Smooth muscle cell (in vitro differentiated cells): ENCODE measurements at regions not wholly inside any gene's neighbourhood (a gene's known extent, or its start where the extent isn't known, plus 50 kb on each side); places are given as distances from the start of the nearest gene placed in this dataset.

Source experiments
- DNase-seq: peaks from one replicate; lab custom pipeline; 2025; ENCODE audit not compliant: unreplicated experiment; lab: John Stamatoyannopoulos, UW
- H2AFZ ChIP-seq: fragments of 200-600 bp; sonication (generic); 2 replicates; pipeline ENCODE4 v1.6.0; 2016; ENCODE audit warnings: antibody characterized with exemption, low read depth, mild to moderate bottlenecking
- H3F3A ChIP-seq: fragments of 200-600 bp; sonication (generic); 2 replicates; pipeline ENCODE4 v1.6.0; 2017; ENCODE audit warnings: antibody characterized with exemption, low read depth
- H3K27ac ChIP-seq: fragments of 200-600 bp; sonication (generic); 2 replicates; pipeline ENCODE4 v1.5.1; 2016; ENCODE audit warnings: low read depth, mild to moderate bottlenecking
- H3K27me3 ChIP-seq: fragments of 200-600 bp; sonication (generic); 2 replicates; pipeline ENCODE4 v1.6.1; 2016; ENCODE audit warnings: low read depth, mild to moderate bottlenecking
- H3K36me3 ChIP-seq: fragments of 200-600 bp; sonication (generic); 2 replicates; pipeline ENCODE4 v1.5.1; 2016; ENCODE audit warnings: low read depth
- H3K4me1 ChIP-seq: fragments of 200-600 bp; sonication (generic); 2 replicates; pipeline ENCODE4 v1.5.1; 2016; ENCODE audit warnings: low read depth
- H3K4me2 ChIP-seq: fragments of 200-600 bp; sonication (generic); 2 replicates; pipeline ENCODE4 v1.6.0; 2016; ENCODE audit warnings: mild to moderate bottlenecking
- H3K4me3 ChIP-seq: fragments of 200-600 bp; sonication (generic); 2 replicates; pipeline ENCODE4 v1.5.1; 2016; ENCODE audit warnings: mild to moderate bottlenecking
- H3K79me2 ChIP-seq: fragments of 200-600 bp; sonication (generic); 2 replicates; pipeline ENCODE4 v1.6.0; 2016; ENCODE audit warnings: low read depth, mild to moderate bottlenecking
- H3K9ac ChIP-seq: fragments of 200-600 bp; sonication (generic); 2 replicates; pipeline ENCODE4 v1.6.0; 2016; ENCODE audit warnings: low read depth
- H3K9me3 ChIP-seq: fragments of 200-600 bp; sonication (generic); replicated peaks from 2 replicates; pipeline ENCODE4 v1.5.1; 2016; ENCODE audit warnings: low read depth
- H4K20me1 ChIP-seq: fragments of 200-600 bp; sonication (generic); 2 replicates; pipeline ENCODE4 v1.6.0; 2016; ENCODE audit warnings: low read depth
- CTCF ChIP-seq: fragments of 200-600 bp; sonication (generic); IDR thresholded peaks from 2 replicates; pipeline ENCODE4 v1.5.1; 2017; ENCODE audit warnings: borderline replicate concordance, mild to moderate bottlenecking, antibody characterized with exemption; ENCODE audit not compliant: insufficient read depth, poor library complexity, severe bottlenecking
- WGBS: methylation state at CpG from one replicate; pipeline ENCODE4 v1.1.7; 2016; ENCODE audit warnings: low lambda C conversion rate; 5-methylcytosine and 5-hydroxymethylcytosine counted together

- H4K20me1 ChIP-seq = no peaks in the 10 kb centered on the region
- H3K27ac ChIP-seq = no peak overlapping the region
- H3K9ac ChIP-seq = no peak overlapping the region
- no peak overlapping the region for H2AFZ ChIP-seq
- no peaks in the 10 kb centered on the region for H3F3A ChIP-seq
- H3K27me3 ChIP-seq = no peaks in the 10 kb centered on the region
- no peaks in the 10 kb centered on the region for H3K79me2 ChIP-seq
- no peak for DNase-seq
- no peaks in the 10 kb centered on the region for H3K36me3 ChIP-seq
- H3K9me3 ChIP-seq = no peaks in the 10 kb centered on the region
- WGBS = 97% methylated on average over 8 of the region's 8 CpGs
- no peaks in the 10 kb centered on the region for H3K4me1 ChIP-seq
- H3K4me2 ChIP-seq = no peak overlapping the region
- H3K4me3 ChIP-seq = no peak overlapping the region
- TF ChIP-seq CTCF = no peak
Observed at GRCh38 chr16:86068722-86069121, 169.8 kb downstream of the IRF8 start.

GRCh38 chr16:86069736-86070298 is 170.9 kb downstream of the IRF8 start:
- Histone ChIP-seq H3K9ac (no peak overlapping the region), H2AFZ (no peak overlapping the region), H3K27ac (no peak overlapping the region), H3K4me3 (no peak overlapping the region), H4K20me1 (no peaks in the 10 kb centered on the region), H3K27me3 (no peaks in the 10 kb centered on the region), H3K4me1 (peaks cover 7% of the 10 kb centered on the region), H3K4me2 (no peak overlapping the region), H3K79me2 (no peaks in the 10 kb centered on the region), H3K9me3 (no peaks in the 10 kb centered on the region), H3K36me3 (no peaks in the 10 kb centered on the region), H3F3A (no peaks in the 10 kb centered on the region)
- no peak for TF ChIP-seq CTCF
- WGBS = 86% methylated on average over 21 of the region's 21 CpGs
- no peak for DNase-seq

GRCh38 chr16:86070484-86070883 is 171.5 kb downstream of the IRF8 start:
- Histone ChIP-seq H3K4me2 (no peak overlapping the region), H3K27me3 (no peaks in the 10 kb centered on the region), H3K4me3 (no peak overlapping the region), H3K36me3 (no peaks in the 10 kb centered on the region), H3F3A (no peaks in the 10 kb centered on the region), H3K27ac (no peak overlapping the region), H3K9me3 (no peaks in the 10 kb centered on the region), H3K79me2 (no peaks in the 10 kb centered on the region), H3K4me1 (peaks cover 14% of the 10 kb centered on the region), H4K20me1 (no peaks in the 10 kb centered on the region), H2AFZ (no peak overlapping the region), H3K9ac (no peak overlapping the region)
- DNase-seq = no peak
- no peak for TF ChIP-seq CTCF
- 72% methylated on average over 6 of the region's 6 CpGs for WGBS

- Histone ChIP-seq H3K27me3 (no peaks in the 10 kb centered on the region), H3K9me3 (no peaks in the 10 kb centered on the region), H3K79me2 (no peaks in the 10 kb centered on the region), H3K36me3 (no peaks in the 10 kb centered on the region), H3K4me1 (peaks cover 14% of the 10 kb centered on the region), H3F3A (no peaks in the 10 kb centered on the region), H3K4me2 (no peak overlapping the region), H4K20me1 (no peaks in the 10 kb centered on the region), H3K4me3 (no peak overlapping the region), H3K9ac (no peak overlapping the region), H3K27ac (no peak overlapping the region), H2AFZ (no peak overlapping the region)
- TF ChIP-seq CTCF = no peak
- 95% methylated on average over 7 of the region's 7 CpGs for WGBS
- no peak for DNase-seq
Observed at GRCh38 chr16:86070971-86071370, 172.0 kb downstream of the IRF8 start.
